ENCODE measurements at regions not wholly inside any gene's neighbourhood (a gene's known extent, or its start where the extent isn't known, plus 50 kb on each side); places are given as distances from the start of the nearest gene placed in this dataset.

DNA sequence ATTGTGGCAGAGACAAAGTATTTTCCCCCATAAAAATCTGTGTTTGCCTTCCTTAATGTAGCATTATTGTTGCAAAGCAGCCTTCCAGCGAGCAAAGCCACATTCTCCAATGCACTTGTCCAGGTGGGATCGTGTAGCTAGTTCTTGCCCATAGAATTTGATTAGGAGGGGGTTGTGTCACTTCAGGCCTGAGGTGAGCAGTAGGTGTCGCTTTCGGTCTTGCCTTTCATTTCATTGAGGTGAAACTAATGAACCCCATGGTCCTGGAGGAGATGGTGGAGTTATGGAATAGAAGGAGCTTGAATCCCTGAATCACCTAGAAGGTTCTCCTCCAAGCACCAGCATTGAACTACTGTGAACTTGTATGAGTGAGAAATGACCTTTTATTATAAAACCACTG is 318.9 kb upstream of the PBX1 start:
- no peak overlapping the region for H2BK5ac ChIP-seq (ENCODE audit: insufficient read length, low read length)
- Mint-ChIP-seq H3K27me3 (ENCODE audit: low read depth) (no peaks in the 10 kb centered on the region), H3K27ac (no peak overlapping the region), H3K36me3 (ENCODE audit: insufficient read depth in 1 of 3, low read depth in 3 of 3) (peaks cover 0 to 2% (median 0%) of the 10 kb centered on the region in 3 experiments; a peak in 2 of 7 replicates), H3K4me1 (peaks cover 0 to 7% of the 10 kb centered on the region in 2 experiments; a peak in 2 of 4 replicates), H3K9me3 (peaks cover 0 to 5% of the 10 kb centered on the region in 2 experiments; a peak in 3 of 5 replicates), H3K4me3 (no peak overlapping the region)
- H3K4ac ChIP-seq (ENCODE audit: low read depth, low read length) = no peak overlapping the region
- no peaks in the 10 kb centered on the region for H3K27me3 ChIP-seq (ENCODE audit: insufficient read depth, low read length)
- no peaks in the 10 kb centered on the region for H3K23me2 ChIP-seq (ENCODE audit: insufficient read length, low read depth, low read length, poor library complexity, severe bottlenecking)
- H3K23ac ChIP-seq (ENCODE audit: insufficient read length, low read depth, low read length) = no peak overlapping the region
- H3T11ph ChIP-seq (ENCODE audit: low read length) = no peak overlapping the region
- no peak overlapping the region for H4K5ac ChIP-seq (ENCODE audit: insufficient read length, low read depth, low read length)
- no peak overlapping the region for H2BK12ac ChIP-seq (ENCODE audit: insufficient read length, low read depth, low read length)
- H3K27ac ChIP-seq (ENCODE audit: insufficient read length, low read depth, low read length) = no peak overlapping the region
- no CpG with 5 or more reads among the region's 4 CpGs for WGBS (ENCODE audit: extremely low coverage, insufficient read length, low lambda C conversion rate)
- H3K4me2 ChIP-seq (ENCODE audit: insufficient read depth, insufficient read length, low read length) = no peak overlapping the region
- no peak overlapping the region for H3K14ac ChIP-seq (ENCODE audit: insufficient read depth, low read length)
- TF ChIP-seq, protein P1, sequence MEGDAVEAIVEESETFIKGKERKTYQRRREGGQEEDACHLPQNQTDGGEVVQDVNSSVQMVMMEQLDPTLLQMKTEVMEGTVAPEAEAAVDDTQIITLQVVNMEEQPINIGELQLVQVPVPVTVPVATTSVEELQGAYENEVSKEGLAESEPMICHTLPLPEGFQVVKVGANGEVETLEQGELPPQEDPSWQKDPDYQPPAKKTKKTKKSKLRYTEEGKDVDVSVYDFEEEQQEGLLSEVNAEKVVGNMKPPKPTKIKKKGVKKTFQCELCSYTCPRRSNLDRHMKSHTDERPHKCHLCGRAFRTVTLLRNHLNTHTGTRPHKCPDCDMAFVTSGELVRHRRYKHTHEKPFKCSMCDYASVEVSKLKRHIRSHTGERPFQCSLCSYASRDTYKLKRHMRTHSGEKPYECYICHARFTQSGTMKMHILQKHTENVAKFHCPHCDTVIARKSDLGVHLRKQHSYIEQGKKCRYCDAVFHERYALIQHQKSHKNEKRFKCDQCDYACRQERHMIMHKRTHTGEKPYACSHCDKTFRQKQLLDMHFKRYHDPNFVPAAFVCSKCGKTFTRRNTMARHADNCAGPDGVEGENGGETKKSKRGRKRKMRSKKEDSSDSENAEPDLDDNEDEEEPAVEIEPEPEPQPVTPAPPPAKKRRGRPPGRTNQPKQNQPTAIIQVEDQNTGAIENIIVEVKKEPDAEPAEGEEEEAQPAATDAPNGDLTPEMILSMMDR (conservative IDR thresholded peaks at IDR 0.05) = peak; percentile 59
- no peak overlapping the region for H2AFZ ChIP-seq (ENCODE audit: low read length)
- H2BK120ac ChIP-seq (ENCODE audit: low read depth, low read length, poor library complexity, severe bottlenecking) = no peak overlapping the region
- no peaks in the 10 kb centered on the region for H3K9me3 ChIP-seq (ENCODE audit: control insufficient read depth, low read depth, low read length)
- no peak overlapping the region for H3K56ac ChIP-seq (ENCODE audit: insufficient read length, low read depth, low read length)
- no peak overlapping the region for H4K8ac ChIP-seq (replicated peaks; ENCODE audit: insufficient read length, low read depth, low read length)
- H3K79me2 ChIP-seq (ENCODE audit: insufficient read depth, low read length) = no peaks in the 10 kb centered on the region
- H4K20me1 ChIP-seq (ENCODE audit: control insufficient read depth, insufficient read depth, insufficient read length) = no peaks in the 10 kb centered on the region
- H2AK5ac ChIP-seq (ENCODE audit: insufficient read length, low read length) = no peak overlapping the region
- no peak overlapping the region for H2BK15ac ChIP-seq (ENCODE audit: low read depth, low read length)
- H3K9ac ChIP-seq (ENCODE audit: extremely low read depth, insufficient read length, low read length) = no peak overlapping the region
- H3K18ac ChIP-seq (ENCODE audit: insufficient read length, low read depth, low read length) = no peak overlapping the region
- no peak overlapping the region for H2BK20ac ChIP-seq (ENCODE audit: low read depth, low read length, poor library complexity, severe bottlenecking)
- no peak overlapping the region for H4K91ac ChIP-seq (ENCODE audit: insufficient read length, low read depth, low read length)
- no peaks in the 10 kb centered on the region for H3K4me1 ChIP-seq (ENCODE audit: insufficient read depth, low read length)
- H3K79me1 ChIP-seq (ENCODE audit: insufficient read depth, low read depth, low read length, poor library complexity, severe bottlenecking) = no peaks in the 10 kb centered on the region
- DNase-seq = peak; percentile 46
